Endodermal cell (in vitro differentiated cells): ENCODE measurements at regions not wholly inside any gene's neighbourhood (a gene's known extent, or its start where the extent isn't known, plus 50 kb on each side); places are given as distances from the start of the nearest gene placed in this dataset.

Experiments
- DNase-seq: peaks from one replicate; pipeline ENCODE4 v3.0.0-alpha.2; 2017
- H3K27ac ChIP-seq: 2 replicates; pipeline ENCODE4 v1.5.1; 2013; ENCODE audit warnings: mild to moderate bottlenecking, low read depth, low read length, moderate library complexity
- H3K27me3 ChIP-seq: 2 replicates; pipeline ENCODE4 v1.6.1; 2013; ENCODE audit warnings: mild to moderate bottlenecking, low read length, moderate library complexity; ENCODE audit not compliant: insufficient read depth, control insufficient read depth, poor library complexity, severe bottlenecking
- H3K36me3 ChIP-seq: 2 replicates; pipeline ENCODE4 v1.7.0; 2013; ENCODE audit warnings: mild to moderate bottlenecking, low read length, moderate library complexity; ENCODE audit not compliant: control insufficient read depth, insufficient read depth
- H3K4me1 ChIP-seq: one replicate; pipeline ENCODE4 v1.7.0; 2013; ENCODE audit warnings: low read length; ENCODE audit not compliant: control insufficient read depth, insufficient read depth
- H3K4me3 ChIP-seq: 2 replicates; pipeline ENCODE4 v1.5.1; 2013; ENCODE audit warnings: mild to moderate bottlenecking, low read length, moderate library complexity
- H3K9ac ChIP-seq: 2 replicates; pipeline ENCODE4 v1.6.1; 2013; ENCODE audit warnings: mild to moderate bottlenecking, low read length, moderate library complexity; ENCODE audit not compliant: poor library complexity, severe bottlenecking; ENCODE audit errors: extremely low read depth
- H3K9me3 ChIP-seq: 2 replicates; pipeline ENCODE4 v1.6.1; 2013; ENCODE audit warnings: mild to moderate bottlenecking, low read length, moderate library complexity; ENCODE audit not compliant: control insufficient read depth
- H3K27ac Mint-ChIP-seq: 2 replicates; pipeline ENCODE4 v1.8.0; 2020; ENCODE audit warnings: mixed read lengths
- H3K27me3 Mint-ChIP-seq: 2 replicates; pipeline ENCODE4 v1.8.0; 2021; ENCODE audit warnings: mild to moderate bottlenecking, mixed read lengths; ENCODE audit not compliant: insufficient read depth
- H3K36me3 Mint-ChIP-seq: 2 replicates; pipeline ENCODE4 v1.8.0; 2020; ENCODE audit warnings: low read depth, mixed read lengths
- H3K4me1 Mint-ChIP-seq: 2 replicates; pipeline ENCODE4 v1.8.0; 2020; ENCODE audit warnings: mixed read lengths
- H3K4me3 Mint-ChIP-seq: 2 replicates; pipeline ENCODE4 v1.8.0; 2020; ENCODE audit warnings: mild to moderate bottlenecking, moderate library complexity, mixed read lengths
- H3K9me3 Mint-ChIP-seq: 2 replicates; pipeline ENCODE4 v1.8.0; 2020; ENCODE audit warnings: mild to moderate bottlenecking, mixed read lengths
- CTCF ChIP-seq: fragments of 200-600 bp; sonication (generic); conservative IDR thresholded peaks from 2 replicates; pipeline ENCODE4 v1.5.0; 2021; ENCODE audit warnings: antibody characterized with exemption, mild to moderate bottlenecking
- WGBS, 2 experiments: methylation state at CpG; one replicate each; pipeline versions ENCODE4 v1.1.5 to v1.1.7; 2013; ENCODE audit warnings: missing lambda C conversion rate in 2 of 2, mixed read lengths in 1 of 2; ENCODE audit not compliant: insufficient coverage in 1 of 2, insufficient read length in 1 of 2; 5-methylcytosine and 5-hydroxymethylcytosine counted together

- H3K4me3 ChIP-seq = peak overlapping the region; percentile 18
- Mint-ChIP-seq H3K27ac (no peak overlapping the region), H3K9me3 (peaks cover 25% of the 10 kb centered on the region), H3K27me3 (no peaks in the 10 kb centered on the region), H3K4me1 (peaks cover 14% of the 10 kb centered on the region), H3K36me3 (no peaks in the 10 kb centered on the region), H3K4me3 (no peak overlapping the region)
- H3K36me3 ChIP-seq = no peaks in the 10 kb centered on the region
- 85 to 100% methylated on average over 1 to 2 of the region's 2 CpGs for WGBS, 2 experiments
- H3K27ac ChIP-seq = no peak overlapping the region
- no peak for DNase-seq
- no peak for TF ChIP-seq CTCF
- H3K9ac ChIP-seq = no peak overlapping the region
- H3K9me3 ChIP-seq = peaks cover 13% of the 10 kb centered on the region
- no peaks in the 10 kb centered on the region for H3K27me3 ChIP-seq
- H3K4me1 ChIP-seq = no peaks in the 10 kb centered on the region
Observed at GRCh38 chr20:22915512-22915911, 119.6 kb upstream of the SSTR4 start.

GRCh38 chr20:22916021-22916842, 118.9 kb upstream of the SSTR4 start:
- no peak for DNase-seq
- 84 to 91% methylated on average over 7 to 12 of the region's 12 CpGs for WGBS, 2 experiments
- H3K4me1 Mint-ChIP-seq = peaks cover 14% of the 10 kb centered on the region
- Histone ChIP-seq H3K9me3 (peaks cover 13% of the 10 kb centered on the region), H3K27me3 (no peaks in the 10 kb centered on the region), H3K9ac (no peak overlapping the region), H3K4me1 (no peaks in the 10 kb centered on the region), H3K27ac (no peak overlapping the region), H3K4me3 (peak overlapping the region; percentile 18), H3K36me3 (no peaks in the 10 kb centered on the region)
- no peaks in the 10 kb centered on the region for H3K27me3 Mint-ChIP-seq
- no peak overlapping the region for H3K4me3 Mint-ChIP-seq
- H3K36me3 Mint-ChIP-seq = no peaks in the 10 kb centered on the region
- H3K27ac Mint-ChIP-seq = peak overlapping the region; percentile 24
- no peak for TF ChIP-seq CTCF
- H3K9me3 Mint-ChIP-seq = peaks cover 25% of the 10 kb centered on the region

- no peak overlapping the region for H3K4me3 Mint-ChIP-seq
- Histone ChIP-seq H3K36me3 (no peaks in the 10 kb centered on the region), H3K4me3 (no peak overlapping the region), H3K9ac (no peak overlapping the region), H3K9me3 (peaks cover 13% of the 10 kb centered on the region), H3K27me3 (no peaks in the 10 kb centered on the region), H3K27ac (no peak overlapping the region), H3K4me1 (no peaks in the 10 kb centered on the region)
- DNase-seq = no peak
- peaks cover 17% of the 10 kb centered on the region for H3K9me3 Mint-ChIP-seq
- no peak for TF ChIP-seq CTCF
- H3K4me1 Mint-ChIP-seq = peaks cover 14% of the 10 kb centered on the region
- H3K27ac Mint-ChIP-seq = no peak overlapping the region
- H3K27me3 Mint-ChIP-seq = no peaks in the 10 kb centered on the region
- no peaks in the 10 kb centered on the region for H3K36me3 Mint-ChIP-seq
Observed at GRCh38 chr20:22918286-22918983, 116.7 kb upstream of the SSTR4 start.
